ENCODE measurements at regions not wholly inside any gene's neighbourhood (a gene's known extent, or its start where the extent isn't known, plus 50 kb on each side); places are given as distances from the start of the nearest gene placed in this dataset.

DNA sequence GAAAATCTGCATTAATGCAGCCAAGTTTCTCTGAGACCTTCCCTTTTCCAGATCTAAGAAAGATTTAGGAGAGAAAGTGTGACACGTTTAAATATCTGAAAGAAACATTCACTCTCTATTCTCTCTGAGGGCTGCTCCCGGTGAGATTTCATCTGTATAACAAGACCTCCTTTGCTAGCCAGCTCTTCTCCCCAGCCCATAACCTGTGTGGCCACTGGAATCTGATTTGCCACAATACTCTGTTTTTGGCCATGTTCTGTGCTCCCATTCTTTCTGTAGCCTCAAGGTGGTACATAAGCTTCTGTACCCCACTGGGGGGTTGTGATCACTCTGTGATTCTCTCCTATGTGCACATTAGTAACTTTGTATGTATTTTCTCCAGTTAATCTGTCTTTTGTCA lies 291.0 kb upstream of the SEMA6A start:
- TF ChIP-seq POLR2A (IDR thresholded peaks at IDR 0.05; ENCODE audit: low read length) = no peak
- TF ChIP-seq GATA1 (IDR thresholded peaks at IDR 0.05; ENCODE audit: low read depth, low read length) = no peak
